GM23338 (cell line): ENCODE measurements at regions not wholly inside any gene's neighbourhood (a gene's known extent, or its start where the extent isn't known, plus 50 kb on each side); places are given as distances from the start of the nearest gene placed in this dataset.
"Not testable (repeated sequence)": the region's sequence is repeated elsewhere in the genome, so short reads cannot be mapped to it uniquely, and the experiment has no call there.

ENCODE experiments used
- ATAC-seq: fragments of 200-7000 bp; cut with Tn5 transposase; 3 replicates; pipeline ENCODE4 v1.9.1; 2020
- DNase-seq: peaks from one replicate; pipeline ENCODE4 v3.0.0-alpha.2; 2015; ENCODE audit warnings: low spot score
- H2AFZ ChIP-seq: fragments of 200-600 bp; sonication (generic); 2 replicates; pipeline ENCODE4 v1.8.0; 2016; ENCODE audit warnings: antibody characterized with exemption, mild to moderate bottlenecking, moderate library complexity
- H3F3A ChIP-seq: fragments of 200-600 bp; sonication (generic); replicated peaks from 2 replicates; pipeline ENCODE4 v1.8.0; 2017; ENCODE audit warnings: antibody characterized with exemption, mixed run types, low read depth
- H3K27ac ChIP-seq: fragments of 200-600 bp; sonication (generic); 2 replicates; pipeline ENCODE4 v1.6.1; 2016; ENCODE audit warnings: low read depth
- H3K27me3 ChIP-seq: fragments of 200-600 bp; sonication (generic); 2 replicates; pipeline ENCODE4 v1.8.0; 2016; ENCODE audit warnings: mild to moderate bottlenecking, mixed run types, moderate library complexity; ENCODE audit not compliant: insufficient read depth
- H3K36me3 ChIP-seq: fragments of 200-600 bp; sonication (generic); 2 replicates; pipeline ENCODE4 v1.8.0; 2016; ENCODE audit warnings: mild to moderate bottlenecking; ENCODE audit not compliant: insufficient read depth
- H3K4me1 ChIP-seq: fragments of 200-600 bp; sonication (generic); 2 replicates; pipeline ENCODE4 v1.8.0; 2016; ENCODE audit warnings: mild to moderate bottlenecking, moderate library complexity; ENCODE audit not compliant: insufficient read depth
- H3K4me2 ChIP-seq: fragments of 200-600 bp; sonication (generic); 2 replicates; pipeline ENCODE4 v1.7.1; 2017; ENCODE audit warnings: mixed run types
- H3K4me3 ChIP-seq: fragments of 200-600 bp; sonication (generic); 2 replicates; pipeline ENCODE4 v1.6.1; 2016; ENCODE audit warnings: mixed run types
- H3K79me2 ChIP-seq: fragments of 200-600 bp; sonication (generic); replicated peaks from 2 replicates; pipeline ENCODE4 v1.8.0; 2017; ENCODE audit warnings: mild to moderate bottlenecking; ENCODE audit not compliant: insufficient read depth
- H3K9me2 ChIP-seq: fragments of 200-600 bp; sonication (generic); 2 replicates; pipeline ENCODE4 v1.8.0; 2017; ENCODE audit not compliant: insufficient read depth
- H4K20me1 ChIP-seq: fragments of 200-600 bp; sonication (generic); replicated peaks from 2 replicates; pipeline ENCODE4 v1.8.0; 2017; ENCODE audit warnings: mild to moderate bottlenecking; ENCODE audit not compliant: insufficient read depth
- H3K27ac Mint-ChIP-seq: 2 replicates; pipeline ENCODE4 v1.8.0; 2020; ENCODE audit warnings: inconsistent platforms, mild to moderate bottlenecking, moderate library complexity, mixed read lengths
- H3K27me3 Mint-ChIP-seq: 3 replicates; pipeline ENCODE4 v1.8.0; 2022; ENCODE audit warnings: low read depth, mild to moderate bottlenecking, moderate library complexity, mixed read lengths, inconsistent platforms; ENCODE audit not compliant: insufficient read depth, poor library complexity
- H3K36me3 Mint-ChIP-seq: 3 replicates; pipeline ENCODE4 v1.8.0; 2021; ENCODE audit warnings: low read depth, mild to moderate bottlenecking, inconsistent platforms, moderate library complexity, mixed read lengths
- H3K4me1 Mint-ChIP-seq: 3 replicates; pipeline ENCODE4 v1.8.0; 2020; ENCODE audit warnings: mild to moderate bottlenecking, inconsistent platforms, mixed read lengths
- H3K4me3 Mint-ChIP-seq: 3 replicates; pipeline ENCODE4 v1.8.0; 2021; ENCODE audit warnings: moderate library complexity, mild to moderate bottlenecking, inconsistent platforms, mixed read lengths
- H3K9me3 Mint-ChIP-seq: 3 replicates; pipeline ENCODE4 v1.8.0; 2020; ENCODE audit warnings: moderate library complexity, mild to moderate bottlenecking, inconsistent platforms, mixed read lengths

DNA sequence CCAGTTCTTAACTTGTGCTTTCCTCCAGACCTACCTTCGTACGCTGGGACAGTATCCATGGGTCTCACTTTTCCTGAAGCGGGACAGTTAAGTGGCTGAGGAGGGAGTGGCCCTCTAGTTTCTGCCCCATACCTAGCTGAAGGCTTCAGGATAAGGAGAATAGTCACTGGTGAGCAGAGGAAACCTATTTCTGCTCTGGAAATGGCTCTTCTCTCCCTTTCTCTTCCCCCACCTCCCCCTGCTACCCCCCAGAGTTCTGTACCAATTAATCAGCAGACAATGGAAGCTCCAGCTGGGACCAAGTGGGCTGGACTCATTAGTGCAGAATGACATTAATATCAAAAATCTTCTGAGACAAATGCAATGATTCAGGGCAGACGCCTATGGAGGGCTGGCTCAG lies 68.5 kb downstream of the PROP1 start:
- H3K4me3 ChIP-seq, H3K4me3 Mint-ChIP-seq, H3K4me2 ChIP-seq, H3K4me1 ChIP-seq, H3K36me3 Mint-ChIP-seq, ATAC-seq, H3K36me3 ChIP-seq, DNase-seq, H3K79me2 ChIP-seq, H3K9me3 Mint-ChIP-seq, H3K27me3 ChIP-seq, H3F3A ChIP-seq, H4K20me1 ChIP-seq, H3K9me2 ChIP-seq, H3K27ac ChIP-seq, H3K27me3 Mint-ChIP-seq, H2AFZ ChIP-seq, H3K4me1 Mint-ChIP-seq, H3K27ac Mint-ChIP-seq: not testable (repeated sequence)

- ATAC-seq, H3K4me1 Mint-ChIP-seq: not testable (repeated sequence)
Measured at GRCh38 chr5:177924577-177924976, 71.5 kb downstream of the PROP1 start.

GRCh38 chr5:177923837-177924236 lies 72.2 kb downstream of the PROP1 start:
- not testable (repeated sequence) for H2AFZ ChIP-seq, H3K4me1 Mint-ChIP-seq, H3K4me1 ChIP-seq, H3K4me2 ChIP-seq, H3K4me3 Mint-ChIP-seq, DNase-seq, H3K9me3 Mint-ChIP-seq, H3K79me2 ChIP-seq, H4K20me1 ChIP-seq, H3K36me3 Mint-ChIP-seq, H3K9me2 ChIP-seq, H3K27ac Mint-ChIP-seq, H3K27ac ChIP-seq, H3K4me3 ChIP-seq, H3F3A ChIP-seq, H3K27me3 Mint-ChIP-seq, H3K27me3 ChIP-seq, ATAC-seq, H3K36me3 ChIP-seq

More at GRCh38 chr5:177924577-177924976, 71.5 kb downstream of the PROP1 start:
- not testable (repeated sequence) for H3K9me2 ChIP-seq, H3K27ac Mint-ChIP-seq, H3K36me3 Mint-ChIP-seq, H3K27me3 Mint-ChIP-seq, H3K27me3 ChIP-seq, H3K9me3 Mint-ChIP-seq, H3K27ac ChIP-seq, H3K4me2 ChIP-seq, DNase-seq, H3K4me3 Mint-ChIP-seq, H3K36me3 ChIP-seq, H4K20me1 ChIP-seq, H2AFZ ChIP-seq, H3F3A ChIP-seq, H3K4me1 ChIP-seq, H3K4me3 ChIP-seq, H3K79me2 ChIP-seq

DNA sequence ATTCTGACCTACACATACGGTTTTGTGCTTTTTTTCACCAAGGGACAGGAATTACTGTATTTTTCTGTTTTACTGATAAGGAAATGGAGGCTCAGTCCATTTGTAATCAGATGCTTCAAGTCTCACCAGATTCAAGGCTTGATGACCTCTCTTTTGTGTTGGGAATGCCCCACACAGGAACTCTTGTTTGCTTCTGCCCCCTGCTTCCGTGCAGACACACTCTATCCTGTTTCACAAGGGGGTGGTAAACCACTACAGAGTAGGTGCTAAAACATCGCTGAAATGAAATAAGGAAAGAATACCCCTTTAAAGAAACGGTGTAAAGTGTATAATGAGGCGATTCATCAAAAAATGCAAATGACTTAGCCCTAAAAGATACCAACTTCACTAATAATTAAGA lies 72.9 kb downstream of the PROP1 start:
- not testable (repeated sequence) for H3K27me3 ChIP-seq, H3K4me3 Mint-ChIP-seq, H3K79me2 ChIP-seq, H2AFZ ChIP-seq, H3K4me1 ChIP-seq, H3K9me3 Mint-ChIP-seq, H3K27ac ChIP-seq, H3K36me3 ChIP-seq, H3K27ac Mint-ChIP-seq, H3F3A ChIP-seq, H3K4me2 ChIP-seq, ATAC-seq, H3K4me3 ChIP-seq, H3K36me3 Mint-ChIP-seq, H4K20me1 ChIP-seq, H3K9me2 ChIP-seq, H3K4me1 Mint-ChIP-seq, H3K27me3 Mint-ChIP-seq, DNase-seq

GRCh38 chr5:177909261-177909660 lies 86.8 kb downstream of the PROP1 start:
- H3F3A ChIP-seq, H2AFZ ChIP-seq, ATAC-seq, H3K4me3 ChIP-seq, H3K27me3 ChIP-seq, H3K9me2 ChIP-seq, H3K27me3 Mint-ChIP-seq, H4K20me1 ChIP-seq, H3K4me3 Mint-ChIP-seq, H3K27ac ChIP-seq, H3K9me3 Mint-ChIP-seq, H3K27ac Mint-ChIP-seq, H3K4me2 ChIP-seq, H3K4me1 Mint-ChIP-seq, H3K79me2 ChIP-seq, H3K36me3 ChIP-seq, H3K36me3 Mint-ChIP-seq, DNase-seq, H3K4me1 ChIP-seq: not testable (repeated sequence)

DNA sequence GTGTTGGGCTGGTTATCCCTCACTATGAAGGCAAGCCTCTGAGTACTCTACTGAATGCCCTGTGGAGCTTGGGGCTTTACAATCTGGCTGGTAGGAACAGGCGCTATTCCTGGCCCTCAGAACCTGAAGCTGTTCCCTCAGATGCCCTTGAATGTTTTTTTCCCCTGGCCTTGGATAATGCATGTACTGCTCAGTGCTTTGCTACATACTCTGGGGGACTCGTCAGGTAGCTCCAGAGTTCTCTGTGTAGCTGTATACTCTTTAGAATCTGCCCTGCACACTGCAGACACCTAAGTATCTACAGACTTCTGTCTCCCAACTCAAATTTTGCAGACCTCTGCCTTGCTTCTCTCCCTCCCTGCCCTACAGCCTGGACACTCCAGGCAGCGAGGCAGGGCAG lies 93.2 kb downstream of the PROP1 start:
- ATAC-seq: not testable (repeated sequence)

DNA sequence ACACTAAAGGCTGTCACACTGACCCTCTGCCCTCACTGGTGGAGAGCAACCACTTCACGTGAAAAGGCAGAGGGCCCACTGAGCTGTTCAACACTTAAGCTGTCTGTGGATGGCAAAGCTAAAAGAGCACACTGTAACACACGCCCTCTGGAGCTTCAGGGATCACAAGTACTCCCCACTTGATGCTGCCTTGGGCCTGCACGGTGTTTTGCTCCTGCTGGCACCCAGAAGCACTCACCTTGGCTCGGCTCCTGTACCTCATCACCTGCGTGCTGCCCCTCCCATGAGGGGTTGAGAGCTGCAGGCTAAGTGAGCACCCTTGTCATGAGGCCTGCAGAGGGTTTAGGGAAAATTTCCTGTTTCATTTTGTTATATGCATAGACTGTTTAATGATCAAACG lies 96.0 kb downstream of the PROP1 start:
- H3K36me3 ChIP-seq, H3K27me3 Mint-ChIP-seq, H3K9me2 ChIP-seq, H3K27me3 ChIP-seq, H3K9me3 Mint-ChIP-seq, H3K4me2 ChIP-seq, H4K20me1 ChIP-seq, H3K4me1 Mint-ChIP-seq, H3K36me3 Mint-ChIP-seq, H3K4me1 ChIP-seq, H3K27ac Mint-ChIP-seq, H3K4me3 Mint-ChIP-seq, H3K4me3 ChIP-seq, H3F3A ChIP-seq, H2AFZ ChIP-seq, H3K79me2 ChIP-seq, H3K27ac ChIP-seq, DNase-seq: not testable (repeated sequence)
- ATAC-seq: peak; percentile 66

More for the DNA sequence above, 93.2 kb downstream of the PROP1 start:
- not testable (repeated sequence) for H3K27me3 Mint-ChIP-seq, H3K27me3 ChIP-seq, DNase-seq, H3K4me2 ChIP-seq, H3K27ac Mint-ChIP-seq, H3K27ac ChIP-seq, H3K4me1 ChIP-seq, H3K9me2 ChIP-seq, H3K36me3 Mint-ChIP-seq, H4K20me1 ChIP-seq, H3K4me1 Mint-ChIP-seq, H3K79me2 ChIP-seq, H2AFZ ChIP-seq, H3K4me3 ChIP-seq, H3K36me3 ChIP-seq, H3K4me3 Mint-ChIP-seq, H3F3A ChIP-seq, H3K9me3 Mint-ChIP-seq
